ENCODE measurements at regions not wholly inside any gene's neighbourhood (a gene's known extent, or its start where the extent isn't known, plus 50 kb on each side); places are given as distances from the start of the nearest gene placed in this dataset.

- H3K27ac ChIP-seq (ENCODE audit: low read depth, low read length), result no peak overlapping the region
- no peak overlapping the region for H4K12ac ChIP-seq (ENCODE audit: low read depth, low read length)
- no peak overlapping the region for H2AK5ac ChIP-seq (ENCODE audit: low read length)
- no peak overlapping the region for H4K91ac ChIP-seq (ENCODE audit: low read depth, low read length)
- no peak overlapping the region for H4K8ac ChIP-seq (ENCODE audit: low read depth, low read length)
- H3K36me3 ChIP-seq (ENCODE audit: control insufficient read depth in 1 of 2, insufficient read depth in 2 of 2, low read length in 2 of 2), result peaks cover 0 to 1% of the 10 kb centered on the region in 2 experiments
- H3K4me2 ChIP-seq (ENCODE audit: low read length), result no peak overlapping the region
- H3K79me1 ChIP-seq (ENCODE audit: low read length), result no peaks in the 10 kb centered on the region
- no peak for DNase-seq
- H3K9ac ChIP-seq (ENCODE audit: low read length), result no peak overlapping the region
- H3K27me3 ChIP-seq (ENCODE audit: insufficient read depth, low read length), result no peaks in the 10 kb centered on the region
- H2AFZ ChIP-seq (ENCODE audit: insufficient read depth, low read length, poor library complexity), result no peak overlapping the region
- no peak overlapping the region for H3K14ac ChIP-seq (ENCODE audit: low read length)
- H3K4me1 ChIP-seq (ENCODE audit: control insufficient read depth in 1 of 2, insufficient read depth in 2 of 2, low read length in 2 of 2), result no peaks in the 10 kb centered on the region
- H3K4ac ChIP-seq (ENCODE audit: low read depth, low read length), result no peak overlapping the region
- no CpG with 5 or more reads among the region's 1 CpG for WGBS (ENCODE audit: extremely low coverage, insufficient coverage, insufficient read length)
- no peak overlapping the region for H3K4me3 ChIP-seq (ENCODE audit: low read depth, low read length)
- no peaks in the 10 kb centered on the region for H3K79me2 ChIP-seq (ENCODE audit: control insufficient read depth, insufficient read depth, low read length, poor library complexity)
- H3K23ac ChIP-seq (ENCODE audit: low read length), result no peak overlapping the region
- H3K18ac ChIP-seq (ENCODE audit: low read length), result no peak overlapping the region
- no peak overlapping the region for H2BK120ac ChIP-seq (ENCODE audit: insufficient read depth, low read length, poor library complexity)
- H2BK5ac ChIP-seq (ENCODE audit: low read depth, low read length, poor library complexity), result no peak overlapping the region
- no peaks in the 10 kb centered on the region for H3K9me3 ChIP-seq (ENCODE audit: insufficient read depth, low read depth, low read length)
- no peak overlapping the region for H2BK12ac ChIP-seq (ENCODE audit: low read length)
Observed at GRCh38 chr5:88045165-88045564, 223.5 kb downstream of the TMEM161B start.

GRCh38 chr5:88034520-88034919, 234.1 kb downstream of the TMEM161B start:
- H3K36me3 ChIP-seq (ENCODE audit: control insufficient read depth in 1 of 2, insufficient read depth in 2 of 2, low read length in 2 of 2), result no peaks in the 10 kb centered on the region
- no peak overlapping the region for H3K4ac ChIP-seq (ENCODE audit: low read depth, low read length)
- no peak overlapping the region for H3K9ac ChIP-seq (ENCODE audit: low read length)
- H4K91ac ChIP-seq (ENCODE audit: low read depth, low read length), result no peak overlapping the region
- no CpG with 5 or more reads among the region's 1 CpG for WGBS (ENCODE audit: extremely low coverage, insufficient coverage, insufficient read length)
- no peaks in the 10 kb centered on the region for H3K79me2 ChIP-seq (ENCODE audit: control insufficient read depth, insufficient read depth, low read length, poor library complexity)
- H3K23ac ChIP-seq (ENCODE audit: low read length), result no peak overlapping the region
- H3K18ac ChIP-seq (ENCODE audit: low read length), result no peak overlapping the region
- H2AK5ac ChIP-seq (ENCODE audit: low read length), result no peak overlapping the region
- no peak overlapping the region for H2BK12ac ChIP-seq (ENCODE audit: low read length)
- no peaks in the 10 kb centered on the region for H3K9me3 ChIP-seq (ENCODE audit: insufficient read depth, low read depth, low read length)
- no peaks in the 10 kb centered on the region for H3K79me1 ChIP-seq (ENCODE audit: low read length)
- no peak overlapping the region for H2BK120ac ChIP-seq (ENCODE audit: insufficient read depth, low read length, poor library complexity)
- no peaks in the 10 kb centered on the region for H3K27me3 ChIP-seq (ENCODE audit: insufficient read depth, low read length)
- no peak overlapping the region for H2AFZ ChIP-seq (ENCODE audit: insufficient read depth, low read length, poor library complexity)
- H3K4me1 ChIP-seq (ENCODE audit: control insufficient read depth in 1 of 2, insufficient read depth in 2 of 2, low read length in 2 of 2), result no peaks in the 10 kb centered on the region
- H2BK5ac ChIP-seq (ENCODE audit: low read depth, low read length, poor library complexity), result no peak overlapping the region
- no peak overlapping the region for H4K8ac ChIP-seq (ENCODE audit: low read depth, low read length)
- no peak overlapping the region for H3K14ac ChIP-seq (ENCODE audit: low read length)
- DNase-seq, result no peak
- H3K27ac ChIP-seq (ENCODE audit: low read depth, low read length), result no peak overlapping the region
- H3K4me3 ChIP-seq (ENCODE audit: low read depth, low read length), result no peak overlapping the region
- no peak overlapping the region for H4K12ac ChIP-seq (ENCODE audit: low read depth, low read length)
- no peak overlapping the region for H3K4me2 ChIP-seq (ENCODE audit: low read length)

GRCh38 chr5:88033191-88033590, 235.5 kb downstream of the TMEM161B start:
- Histone ChIP-seq H3K4me1 (ENCODE audit: control insufficient read depth in 1 of 2, insufficient read depth in 2 of 2, low read length in 2 of 2) (no peaks in the 10 kb centered on the region), H3K4ac (ENCODE audit: low read depth, low read length) (no peak overlapping the region), H2BK5ac (ENCODE audit: low read depth, low read length, poor library complexity) (no peak overlapping the region), H4K12ac (ENCODE audit: low read depth, low read length) (no peak overlapping the region), H3K27ac (ENCODE audit: low read depth, low read length) (no peak overlapping the region), H2AK5ac (ENCODE audit: low read length) (no peak overlapping the region), H3K36me3 (ENCODE audit: control insufficient read depth in 1 of 2, insufficient read depth in 2 of 2, low read length in 2 of 2) (no peaks in the 10 kb centered on the region), H3K79me1 (ENCODE audit: low read length) (no peaks in the 10 kb centered on the region), H3K9ac (ENCODE audit: low read length) (no peak overlapping the region), H3K14ac (ENCODE audit: low read length) (no peak overlapping the region), H2BK120ac (ENCODE audit: insufficient read depth, low read length, poor library complexity) (no peak overlapping the region), H2BK12ac (ENCODE audit: low read length) (no peak overlapping the region), H3K18ac (ENCODE audit: low read length) (no peak overlapping the region), H4K91ac (ENCODE audit: low read depth, low read length) (no peak overlapping the region), H2AFZ (ENCODE audit: insufficient read depth, low read length, poor library complexity) (no peak overlapping the region), H3K4me3 (ENCODE audit: low read depth, low read length) (no peak overlapping the region), H3K9me3 (ENCODE audit: insufficient read depth, low read depth, low read length) (no peaks in the 10 kb centered on the region), H3K4me2 (ENCODE audit: low read length) (no peak overlapping the region), H3K27me3 (ENCODE audit: insufficient read depth, low read length) (no peaks in the 10 kb centered on the region), H3K79me2 (ENCODE audit: control insufficient read depth, insufficient read depth, low read length, poor library complexity) (no peaks in the 10 kb centered on the region), H3K23ac (ENCODE audit: low read length) (no peak overlapping the region), H4K8ac (ENCODE audit: low read depth, low read length) (no peak overlapping the region)
- WGBS (ENCODE audit: extremely low coverage, insufficient coverage, insufficient read length), result no CpG with 5 or more reads among the region's 2 CpGs
- no peak for DNase-seq

- Histone ChIP-seq H3K4ac (ENCODE audit: low read depth, low read length) (no peak overlapping the region), H3K27ac (ENCODE audit: low read depth, low read length) (no peak overlapping the region), H2AK5ac (ENCODE audit: low read length) (no peak overlapping the region), H3K9me3 (ENCODE audit: insufficient read depth, low read depth, low read length) (no peaks in the 10 kb centered on the region), H3K4me1 (ENCODE audit: control insufficient read depth in 1 of 2, insufficient read depth in 2 of 2, low read length in 2 of 2) (no peaks in the 10 kb centered on the region), H3K23ac (ENCODE audit: low read length) (no peak overlapping the region), H3K36me3 (ENCODE audit: control insufficient read depth in 1 of 2, insufficient read depth in 2 of 2, low read length in 2 of 2) (no peaks in the 10 kb centered on the region), H3K27me3 (ENCODE audit: insufficient read depth, low read length) (no peaks in the 10 kb centered on the region), H2BK12ac (ENCODE audit: low read length) (no peak overlapping the region), H3K9ac (ENCODE audit: low read length) (no peak overlapping the region), H4K91ac (ENCODE audit: low read depth, low read length) (no peak overlapping the region), H2BK5ac (ENCODE audit: low read depth, low read length, poor library complexity) (no peak overlapping the region), H3K79me2 (ENCODE audit: control insufficient read depth, insufficient read depth, low read length, poor library complexity) (no peaks in the 10 kb centered on the region), H4K8ac (ENCODE audit: low read depth, low read length) (no peak overlapping the region), H3K4me3 (ENCODE audit: low read depth, low read length) (no peak overlapping the region), H2AFZ (ENCODE audit: insufficient read depth, low read length, poor library complexity) (no peak overlapping the region), H2BK120ac (ENCODE audit: insufficient read depth, low read length, poor library complexity) (no peak overlapping the region), H3K79me1 (ENCODE audit: low read length) (no peaks in the 10 kb centered on the region), H4K12ac (ENCODE audit: low read depth, low read length) (no peak overlapping the region), H3K4me2 (ENCODE audit: low read length) (no peak overlapping the region), H3K18ac (ENCODE audit: low read length) (no peak overlapping the region), H3K14ac (ENCODE audit: low read length) (no peak overlapping the region)
- WGBS (ENCODE audit: extremely low coverage, insufficient coverage, insufficient read length), result no CpG with 5 or more reads among the region's 2 CpGs
- DNase-seq, result no peak
Observed at GRCh38 chr5:88029011-88029410, 239.6 kb downstream of the TMEM161B start.

All from trophoblast cell (in vitro differentiated cells and primary cell).